Effector CD8-positive, alpha-beta T cell (primary cell): ENCODE measurements at regions not wholly inside any gene's neighbourhood (a gene's known extent, or its start where the extent isn't known, plus 50 kb on each side); places are given as distances from the start of the nearest gene placed in this dataset.
"Not testable (repeated sequence)": the region's sequence is repeated elsewhere in the genome, so short reads cannot be mapped to it uniquely, and the experiment has no call there.

Experiments
- DNase-seq: peaks from one replicate; lab custom pipeline; 2025; lab: John Stamatoyannopoulos, UW

DNA sequence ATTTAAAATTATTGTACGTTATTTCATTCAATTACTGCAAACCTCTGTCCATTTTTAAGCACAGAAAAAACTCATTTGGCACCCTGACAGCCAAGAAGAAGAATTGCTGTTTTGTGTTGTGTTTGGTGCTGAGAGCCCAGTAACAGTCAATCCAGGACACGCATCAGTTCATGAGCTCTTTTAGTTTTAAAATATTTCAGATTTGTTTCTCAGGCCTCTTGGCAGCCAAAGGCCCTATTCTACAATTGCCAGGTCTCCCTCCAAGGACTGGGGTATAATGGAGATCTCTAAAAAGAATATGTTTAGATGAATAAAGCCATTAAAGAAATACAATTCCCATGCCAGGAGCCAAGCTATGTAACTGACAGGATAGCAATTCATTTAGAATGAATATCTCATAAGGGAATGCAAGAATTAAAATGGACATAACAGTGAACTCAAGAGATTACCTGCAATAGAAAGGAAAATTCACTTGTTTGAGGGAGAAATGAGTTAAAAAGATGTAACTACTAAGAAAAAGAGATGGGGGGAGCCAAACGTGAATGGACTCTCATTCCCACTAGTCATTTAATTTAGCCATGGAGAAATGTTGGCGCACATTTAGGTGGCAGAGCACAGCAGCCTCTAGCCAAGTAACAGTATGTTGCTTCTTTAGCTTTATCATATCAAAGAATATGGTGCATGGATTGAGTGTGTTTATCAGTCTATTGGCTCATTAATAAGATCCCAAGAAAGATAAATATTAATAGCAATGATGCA lies 140.6 kb upstream of the PELI2 start:
- no peak for DNase-seq

DNA sequence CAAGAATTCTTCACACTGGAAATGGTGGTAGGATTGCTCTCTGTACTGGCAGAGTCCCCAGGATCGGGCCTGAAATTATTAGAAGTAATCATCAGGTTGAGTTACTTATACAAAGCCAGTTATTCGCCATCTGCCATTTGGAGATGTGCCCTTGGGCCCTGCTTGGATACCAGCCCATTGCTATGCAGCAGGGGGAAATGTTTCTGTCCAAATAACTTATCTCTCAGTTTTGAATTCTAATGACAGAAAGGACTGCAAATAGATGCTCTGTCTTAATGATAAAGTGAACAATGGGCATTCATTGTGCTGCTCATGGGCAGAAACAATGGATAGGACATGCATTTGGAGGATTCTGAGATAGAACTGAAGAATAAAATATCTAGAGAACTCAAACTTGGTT lies 139.1 kb upstream of the PELI2 start:
- no peak for DNase-seq

DNA sequence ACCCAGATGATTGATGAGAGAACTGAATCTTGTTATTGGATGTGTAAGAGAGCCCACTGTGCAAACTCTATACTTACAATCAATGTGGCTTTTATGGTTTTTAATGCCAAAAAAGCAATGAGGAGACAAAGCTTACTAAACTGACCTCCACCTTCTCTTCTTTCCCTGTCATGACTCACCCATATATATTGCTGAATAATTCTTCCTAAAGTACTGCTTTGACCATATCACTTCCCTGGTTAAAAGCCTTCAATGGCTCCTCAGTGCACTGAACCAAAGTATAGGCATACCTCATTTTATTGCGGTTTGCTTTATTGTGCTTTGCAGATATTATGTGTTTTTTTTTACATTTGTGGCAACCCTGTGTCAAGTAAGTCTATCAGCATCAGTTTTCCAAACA lies 138.4 kb upstream of the PELI2 start:
- no peak for DNase-seq

DNA sequence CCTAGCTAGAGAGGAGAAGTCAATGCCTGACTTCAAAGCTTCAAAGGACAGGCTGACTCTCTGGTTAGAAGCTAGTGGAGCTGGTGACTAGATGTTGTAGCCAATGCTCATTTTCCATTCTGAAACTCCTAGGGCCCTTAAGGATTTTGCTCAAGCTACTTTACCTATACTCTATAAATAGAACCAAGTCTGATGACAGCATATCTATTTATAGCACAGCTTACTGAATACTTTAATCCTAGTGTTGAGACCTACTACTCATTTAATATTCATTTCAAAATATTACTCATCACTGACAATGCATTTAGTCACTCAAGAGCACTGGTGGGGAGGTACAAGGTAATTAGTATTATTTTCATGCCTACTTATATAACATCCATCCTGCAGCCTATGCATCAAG lies 137.2 kb upstream of the PELI2 start:
- no peak for DNase-seq

DNA sequence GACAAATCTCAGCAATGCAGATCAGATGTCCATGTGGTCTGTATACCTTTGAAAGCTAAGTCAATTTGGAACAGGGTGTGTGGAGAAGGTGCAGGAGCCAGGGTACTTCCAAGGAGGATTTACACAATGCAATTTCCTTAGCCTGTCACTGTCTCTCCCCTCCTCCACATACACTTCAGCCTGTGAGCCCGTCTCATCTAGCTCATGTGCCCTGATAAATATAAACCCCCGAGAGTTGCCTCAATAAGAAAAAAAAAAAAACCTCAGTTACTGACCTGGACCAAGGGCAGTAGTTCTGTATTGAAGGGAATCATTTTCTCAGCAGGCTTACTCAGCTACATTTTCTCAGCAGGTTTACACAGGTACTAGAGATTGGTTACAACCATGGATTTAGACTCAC lies 132.1 kb upstream of the PELI2 start:
- no peak for DNase-seq

DNA sequence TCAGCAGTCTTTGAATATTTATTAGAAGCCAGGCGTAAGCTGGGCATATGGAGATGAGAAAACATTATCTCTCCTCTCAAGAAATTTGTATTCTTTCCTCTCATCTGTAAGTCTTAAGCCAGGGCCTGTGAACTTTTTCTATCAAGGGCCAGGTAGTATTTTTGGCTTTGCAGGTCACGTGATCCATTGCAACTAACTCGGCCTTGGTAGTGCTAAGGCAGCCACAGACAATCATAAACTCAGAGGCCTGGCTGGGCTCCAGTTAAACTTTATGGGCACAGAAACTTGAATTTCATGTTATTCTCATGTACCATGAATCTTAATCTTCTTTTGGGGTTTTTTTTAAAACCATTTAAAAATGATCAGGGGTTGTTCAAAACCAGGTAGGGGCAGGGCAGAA lies 117.4 kb upstream of the PELI2 start:
- no peak for DNase-seq

DNA sequence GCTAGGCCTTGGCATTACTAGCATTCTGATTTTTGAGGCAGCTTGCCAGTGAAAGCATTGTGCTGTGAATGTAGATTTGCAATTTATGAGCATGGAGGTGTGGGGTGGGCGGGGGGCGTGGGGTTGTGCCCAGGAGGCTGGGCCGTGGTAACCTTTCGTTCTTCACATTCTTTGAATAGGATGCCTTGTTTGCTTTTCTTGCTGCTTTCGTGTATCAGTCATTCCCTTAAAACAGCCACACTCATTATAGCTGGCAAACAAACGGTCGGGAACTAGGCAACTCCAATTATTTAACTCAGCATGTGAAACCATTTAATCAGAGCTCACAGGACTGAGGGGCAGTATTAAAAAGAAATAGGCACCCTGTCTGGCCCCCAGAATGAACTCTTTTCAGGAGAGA lies 115.9 kb upstream of the PELI2 start:
- DNase-seq, result no peak

DNA sequence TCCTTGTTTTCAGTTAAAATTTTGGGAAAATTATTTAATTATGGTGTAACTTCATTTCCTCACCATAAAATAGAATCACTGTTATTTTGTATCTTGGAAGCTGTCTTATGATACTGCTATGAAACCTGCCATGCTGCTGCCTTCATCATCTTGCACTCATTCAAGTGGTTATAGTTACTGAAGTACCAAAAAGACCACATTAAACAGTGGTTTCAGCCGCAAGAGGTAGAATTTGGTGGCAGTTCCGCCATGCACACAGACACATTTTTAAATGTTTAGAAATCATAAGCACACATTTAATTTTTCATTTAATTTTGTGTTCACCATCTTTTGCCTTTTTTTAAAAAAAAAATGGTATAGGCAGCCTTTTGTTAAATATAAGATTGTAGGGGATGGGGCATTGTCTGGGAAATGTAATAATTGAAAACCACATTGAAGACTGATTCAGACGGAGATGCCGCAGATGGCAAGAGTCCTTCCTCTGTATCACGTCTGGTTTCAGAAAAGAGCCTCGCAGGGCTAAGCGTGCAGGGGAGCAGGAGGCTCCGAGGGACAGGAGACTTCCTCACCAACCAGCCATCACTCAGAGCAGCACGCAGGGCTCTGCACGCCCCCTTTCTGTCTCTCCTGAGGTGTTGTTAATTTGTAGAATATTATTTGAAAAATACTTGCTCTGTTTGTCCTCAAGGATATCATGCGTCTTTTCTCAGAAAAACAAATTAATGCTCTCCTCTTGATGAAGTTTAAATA lies 115.2 kb upstream of the PELI2 start:
- no peak for DNase-seq

DNA sequence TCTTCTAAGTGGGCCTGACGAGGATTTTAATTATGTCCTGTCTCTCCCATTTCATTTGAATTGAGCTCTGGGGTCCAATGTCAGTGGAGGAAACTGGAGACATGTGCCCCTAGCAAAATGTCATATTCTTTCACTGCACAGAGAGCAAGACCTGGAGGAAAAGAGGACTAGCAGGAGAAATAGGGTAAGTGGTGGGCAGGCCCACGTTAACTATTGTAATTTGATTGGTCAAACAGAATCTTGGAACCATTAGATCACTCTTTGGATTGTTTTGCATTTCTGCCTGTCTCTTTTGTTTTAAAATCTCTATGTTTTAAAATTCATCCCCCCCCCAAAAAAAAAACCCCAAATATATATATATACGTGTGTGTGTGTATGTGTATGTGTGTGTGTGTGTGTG lies 113.9 kb upstream of the PELI2 start:
- no peak for DNase-seq

DNA sequence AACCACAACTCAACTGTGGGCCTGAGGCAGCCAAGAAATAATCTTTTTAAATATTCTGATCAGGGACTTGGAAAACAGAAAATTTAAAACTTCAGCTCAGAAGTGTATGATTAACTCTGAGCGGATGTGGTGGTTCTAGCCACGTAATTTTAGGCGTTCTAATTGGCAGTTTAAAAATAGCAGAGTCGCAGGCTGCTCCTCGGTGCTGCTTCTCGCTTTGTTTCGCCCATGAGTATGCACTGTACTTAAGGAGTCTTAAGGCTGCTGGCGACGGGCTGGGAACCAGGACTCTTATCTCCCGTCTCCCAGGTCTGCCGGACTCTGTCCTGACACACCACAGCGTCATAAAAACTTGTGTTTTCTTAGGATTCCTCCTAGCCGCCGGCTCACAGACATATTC lies 113.4 kb upstream of the PELI2 start:
- no peak for DNase-seq

DNA sequence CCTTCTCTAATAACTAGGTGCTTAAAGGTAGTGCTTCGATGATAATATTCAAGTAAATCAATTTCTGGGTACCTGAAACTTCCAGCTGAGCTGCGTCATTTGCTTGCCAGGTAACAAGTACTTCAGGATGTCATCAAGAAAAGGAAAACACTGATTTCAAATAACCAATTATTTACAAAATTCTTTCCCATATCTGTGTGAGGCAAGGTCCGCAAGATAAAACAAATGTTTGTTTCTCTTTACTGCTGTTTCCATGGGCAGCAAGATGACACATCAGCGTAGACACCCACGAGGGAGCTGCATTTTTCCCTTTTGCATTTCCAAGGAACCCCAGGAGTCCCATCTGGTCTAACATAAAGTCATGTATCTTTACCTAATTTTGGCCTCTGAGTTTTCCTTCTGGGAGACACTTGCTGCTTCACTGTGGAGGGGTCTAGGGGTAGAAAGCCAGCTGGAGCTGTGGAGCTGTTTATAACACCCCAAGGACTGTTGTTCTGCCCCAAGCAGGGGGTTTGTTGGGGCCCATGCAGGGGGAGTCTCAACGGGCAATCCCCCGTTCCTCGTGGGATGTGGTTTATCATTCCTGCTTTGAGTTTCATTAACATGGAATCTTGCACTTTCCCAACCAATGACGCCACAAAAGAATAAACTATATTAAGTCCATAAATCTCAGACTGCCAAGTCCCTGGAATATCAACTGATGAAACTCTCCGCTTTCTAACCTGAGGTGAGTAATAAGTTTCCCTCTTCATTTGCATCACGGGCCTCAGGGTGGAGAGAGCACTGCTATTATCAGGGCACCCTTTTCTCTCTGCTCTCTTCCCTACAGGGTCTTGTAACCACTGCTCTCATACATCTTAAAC lies 112.8 kb upstream of the PELI2 start:
- DNase-seq, result no peak

DNA sequence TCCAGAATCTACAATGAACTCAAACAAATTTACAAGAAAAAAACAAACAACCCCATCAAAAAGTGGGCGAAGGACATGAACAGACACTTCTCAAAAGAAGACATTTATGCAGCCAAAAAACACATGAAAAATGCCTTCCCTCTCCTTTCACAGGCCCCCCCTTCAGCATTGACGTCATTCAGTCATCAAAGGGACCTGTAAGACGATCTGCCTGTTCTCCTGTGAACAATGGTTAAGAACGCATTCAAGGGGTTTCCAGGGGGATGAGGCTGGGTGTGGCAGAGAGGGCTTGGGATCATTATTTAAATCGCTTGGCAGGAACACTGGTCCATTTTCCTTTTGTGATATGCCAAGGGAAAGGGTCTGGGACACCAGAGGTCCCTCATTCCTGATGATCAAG lies 110.7 kb upstream of the PELI2 start:
- not testable (repeated sequence) for DNase-seq

DNA sequence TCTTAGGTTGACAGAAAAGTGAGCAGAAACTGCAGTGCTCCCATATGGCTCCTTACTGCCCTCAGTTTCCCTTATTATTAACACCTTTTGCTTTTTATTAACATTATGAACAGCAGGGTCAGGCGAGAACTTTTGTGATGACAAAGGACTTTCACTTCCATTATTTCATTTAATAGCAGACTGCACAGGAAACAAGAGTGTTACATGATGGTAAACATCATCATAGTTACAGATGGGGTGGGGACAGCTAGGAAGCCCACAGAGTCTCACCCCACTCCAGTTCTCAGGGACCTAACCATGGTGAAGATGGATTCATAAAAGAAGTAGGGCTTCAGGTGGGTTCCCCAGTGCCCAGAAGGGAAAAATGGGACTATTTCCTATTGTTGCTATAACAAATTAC lies 110.1 kb upstream of the PELI2 start:
- DNase-seq, result no peak

DNA sequence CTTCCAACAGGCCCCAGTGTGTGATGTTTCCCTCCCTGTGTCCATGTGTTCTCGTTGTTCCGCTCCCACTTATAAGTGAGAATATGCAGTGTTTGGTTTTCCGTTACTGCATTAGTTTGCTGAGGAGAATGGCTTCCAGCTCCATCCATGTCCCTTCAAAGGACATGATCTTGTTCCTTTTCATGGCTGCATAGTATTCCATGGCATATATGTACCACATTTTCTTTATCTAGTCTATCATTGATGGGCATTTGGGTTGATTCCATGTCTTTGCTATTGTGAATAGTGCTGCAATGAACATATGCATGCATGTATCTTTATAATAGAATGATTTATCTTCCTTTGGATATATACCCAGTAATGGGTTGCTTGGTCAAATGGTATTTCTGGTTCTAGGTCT lies 109.5 kb upstream of the PELI2 start:
- DNase-seq, result not testable (repeated sequence)

DNA sequence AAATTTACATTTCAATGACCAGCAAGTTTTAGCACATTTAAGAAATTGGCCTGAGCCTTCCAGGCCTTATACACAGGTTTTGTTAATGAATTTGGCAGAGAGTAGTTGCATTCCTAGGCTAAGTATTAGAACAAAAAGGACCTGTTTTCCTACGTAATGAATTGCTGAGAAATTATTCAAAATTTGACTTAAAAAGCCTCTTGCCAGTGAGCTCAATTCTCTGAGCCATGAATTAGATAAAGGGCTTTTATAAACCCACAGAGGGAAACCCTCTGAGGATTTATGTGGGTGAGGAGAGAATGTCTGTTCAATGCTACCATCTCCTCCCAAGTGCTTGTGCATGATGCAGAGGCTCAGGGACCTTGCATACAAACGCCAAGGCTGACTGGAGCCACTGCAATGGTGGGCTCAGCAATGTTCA lies 94.5 kb upstream of the PELI2 start:
- no peak for DNase-seq

DNA sequence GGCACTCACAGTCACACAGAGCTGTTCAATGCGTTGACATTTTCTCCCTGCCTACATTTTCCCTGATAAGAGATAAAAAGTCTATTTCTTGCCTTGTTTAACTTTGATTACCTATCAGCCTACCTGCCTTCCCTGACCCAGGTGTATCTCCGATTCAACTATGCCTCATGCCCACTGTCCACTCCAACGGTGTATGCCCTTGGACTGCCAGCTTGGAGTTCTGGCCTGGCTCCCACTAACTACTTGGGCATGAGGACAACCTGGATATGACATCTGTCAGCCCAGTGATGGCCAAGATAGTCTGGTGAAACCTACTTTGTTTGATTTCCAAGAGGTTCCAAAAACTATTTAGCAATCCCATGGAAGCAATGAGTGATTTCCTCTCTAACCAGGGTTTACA lies 93.0 kb upstream of the PELI2 start:
- no peak for DNase-seq

DNA sequence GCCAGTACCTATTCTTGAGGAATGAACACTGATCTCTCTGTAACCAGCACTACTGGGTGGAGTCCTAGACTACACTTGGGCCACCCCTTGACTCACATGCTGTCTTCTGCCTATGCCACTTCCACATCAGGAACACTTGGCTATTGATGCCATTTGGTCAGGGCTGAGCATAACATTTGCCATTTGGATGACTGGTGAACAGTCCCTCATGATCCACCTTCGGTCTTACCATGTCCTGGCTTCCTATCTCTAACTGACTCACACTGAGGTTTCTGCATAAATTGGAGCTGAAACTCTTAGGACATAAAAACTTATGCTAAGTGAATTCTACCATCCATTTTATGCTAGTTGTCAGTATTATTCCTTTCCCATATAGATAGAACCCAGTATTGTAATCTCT lies 91.7 kb upstream of the PELI2 start:
- no peak for DNase-seq

DNA sequence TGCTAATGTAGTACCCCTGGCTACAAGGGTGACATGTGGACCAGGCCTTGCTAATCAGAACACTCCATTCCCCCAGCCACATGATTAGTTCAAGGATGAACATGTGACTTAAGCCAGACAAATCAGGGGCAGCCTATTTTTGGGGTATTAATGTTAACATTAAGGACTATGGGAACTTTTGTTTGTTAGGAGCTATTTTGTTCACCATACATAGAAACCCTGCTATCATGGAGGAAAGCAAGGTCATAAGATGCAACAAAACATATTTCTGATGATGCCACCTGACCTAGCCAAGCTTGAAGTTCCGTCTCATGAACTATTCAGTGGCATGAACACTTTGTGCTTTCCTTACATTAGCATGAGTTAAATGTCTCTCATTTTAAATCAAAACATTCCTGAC lies 90.8 kb upstream of the PELI2 start:
- DNase-seq, result no peak

DNA sequence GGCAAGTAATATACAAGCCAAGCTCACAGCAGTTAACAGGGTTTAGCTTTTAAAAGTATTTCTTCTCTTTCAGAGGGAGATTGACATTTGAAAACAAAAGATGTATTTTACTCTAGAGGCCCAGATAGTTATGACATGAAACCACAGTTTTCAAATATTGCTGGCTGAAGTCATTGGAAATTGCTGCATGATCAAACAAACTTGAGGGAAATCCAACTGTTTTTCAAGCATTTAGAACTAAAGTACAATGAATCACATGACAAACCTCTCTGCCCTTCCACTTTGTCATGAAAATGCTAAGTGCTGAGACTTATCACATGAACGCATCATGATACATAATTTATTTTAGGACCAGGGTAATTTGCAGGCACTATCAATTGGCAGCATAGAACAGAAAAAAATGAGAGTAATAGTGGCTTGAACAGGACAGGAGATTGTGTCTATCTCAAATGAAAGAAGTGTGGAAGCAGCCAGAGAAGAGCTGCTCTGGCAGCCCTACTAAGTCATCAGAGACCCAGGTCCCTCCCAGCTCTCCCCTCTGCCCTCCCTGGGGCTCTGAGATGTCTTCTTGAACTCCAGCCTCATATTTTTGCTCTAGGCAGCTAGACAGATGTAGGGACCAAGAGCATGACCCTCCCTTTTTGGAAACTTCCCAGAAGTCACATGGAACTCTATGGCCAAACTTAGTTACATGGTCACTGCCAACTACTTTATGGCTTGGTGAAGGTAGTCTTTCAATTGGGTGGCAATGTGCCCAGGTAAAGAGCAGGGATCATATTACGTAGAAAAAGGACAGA lies 90.1 kb upstream of the PELI2 start:
- no peak for DNase-seq

DNA sequence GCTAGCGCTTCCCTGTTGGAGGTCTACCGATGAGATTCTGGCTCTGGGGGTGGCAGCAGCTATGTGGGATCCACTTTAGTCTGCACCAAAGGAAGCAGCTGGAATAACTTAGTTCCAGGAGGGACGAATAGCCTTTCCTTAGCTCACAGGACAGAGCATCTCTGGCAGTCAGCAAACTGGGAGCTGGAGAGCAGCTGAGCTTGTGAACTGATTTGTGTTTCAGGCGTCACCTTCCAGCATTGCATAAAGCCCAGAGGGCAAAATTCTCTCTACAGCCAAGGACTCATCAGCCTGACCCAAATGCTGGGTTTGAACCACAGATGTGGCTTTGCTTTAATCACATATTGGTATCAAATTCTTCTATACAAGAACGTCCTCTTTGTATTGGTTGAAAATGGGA lies 81.9 kb upstream of the PELI2 start:
- no peak for DNase-seq

DNA sequence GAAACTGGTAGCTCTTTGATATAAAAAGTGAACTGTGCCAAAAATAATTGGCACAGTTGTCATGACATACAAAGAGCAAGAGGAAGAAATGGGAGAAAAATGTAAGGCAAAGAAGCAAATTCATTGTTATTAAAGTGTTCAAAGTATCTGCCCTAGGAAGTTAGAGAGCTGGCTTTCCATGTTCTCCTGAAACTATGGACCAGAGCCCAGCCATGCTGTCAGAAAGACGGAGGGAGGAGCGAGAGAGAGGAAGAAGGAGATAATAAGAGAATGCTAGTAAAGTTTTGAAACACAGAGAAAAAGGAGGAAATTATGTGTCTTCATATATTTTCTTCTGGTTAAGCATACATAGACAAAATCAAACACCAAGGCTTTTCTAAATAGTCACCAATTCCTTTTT lies 78.1 kb upstream of the PELI2 start:
- no peak for DNase-seq

DNA sequence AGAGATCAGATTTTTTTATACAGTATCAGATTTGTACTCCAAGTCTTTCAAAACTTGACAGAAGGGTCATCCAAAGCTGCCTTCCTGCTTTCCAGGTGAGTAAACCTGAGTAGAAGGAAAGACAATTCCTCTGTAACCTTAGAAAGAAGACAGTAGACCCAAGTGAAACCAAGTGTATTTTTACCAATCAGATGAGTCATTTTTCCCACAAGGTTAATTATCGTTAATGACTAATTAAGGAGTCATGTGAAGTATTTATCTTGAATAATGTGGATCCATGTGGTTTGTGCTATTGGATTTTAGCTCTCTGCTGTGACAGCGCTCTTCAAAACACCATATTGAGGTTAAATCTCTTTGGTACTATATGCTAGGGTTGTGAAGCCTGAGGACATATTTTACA lies 74.0 kb upstream of the PELI2 start:
- no peak for DNase-seq
